ENCODE measurements at regions not wholly inside any gene's neighbourhood (a gene's known extent, or its start where the extent isn't known, plus 50 kb on each side); places are given as distances from the start of the nearest gene placed in this dataset.

DNA sequence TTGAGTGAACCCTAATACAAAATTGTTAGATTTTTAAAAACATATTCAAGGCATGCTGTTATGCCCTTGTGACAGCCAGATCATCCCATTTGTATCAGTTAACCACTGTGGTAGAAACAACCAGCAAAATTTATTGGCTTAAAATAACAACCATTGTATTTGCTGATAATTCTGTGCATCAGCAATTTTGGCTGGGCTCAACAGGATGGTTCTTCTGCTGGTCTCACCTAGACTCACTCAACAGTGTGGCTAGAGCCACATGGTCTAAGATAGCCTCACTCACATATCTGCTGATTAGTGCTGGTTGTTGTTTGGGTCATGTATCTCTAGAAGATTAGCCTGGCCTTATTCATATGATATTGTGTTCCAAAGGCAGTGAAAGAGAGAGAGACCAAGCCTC is 160.1 kb upstream of the GATA6 start:
- TF ChIP-seq POLR2AphosphoS5 (IDR thresholded peaks at IDR 0.05; ENCODE audit: low read depth, low read length): no peak
- no peak for TF ChIP-seq TAF1 (IDR thresholded peaks at IDR 0.05; ENCODE audit: low read depth, low read length)
